ENCODE measurements at regions not wholly inside any gene's neighbourhood (a gene's known extent, or its start where the extent isn't known, plus 50 kb on each side); places are given as distances from the start of the nearest gene placed in this dataset.
"Not testable (repeated sequence)": the region's sequence is repeated elsewhere in the genome, so short reads cannot be mapped to it uniquely, and the experiment has no call there.

- DNase-seq = no peak
Measured at GRCh38 chr3:15851735-15852134, 54.0 kb upstream of the ANKRD28 start.

GRCh38 chr3:15858547-15859506, 61.0 kb upstream of the ANKRD28 start:
- DNase-seq = peak; percentile 54

- peak; percentile 75 to 77 for DNase-seq
Measured at GRCh38 chr3:15859507-15860013, 61.8 kb upstream of the ANKRD28 start.

GRCh38 chr3:15860014-15860934, 62.5 kb upstream of the ANKRD28 start:
- DNase-seq = peak; percentile 12 to 13

- no peak for DNase-seq
Measured at GRCh38 chr3:15861163-15861562, 63.4 kb upstream of the ANKRD28 start.

GRCh38 chr3:15872807-15873206, 75.0 kb upstream of the ANKRD28 start:
- DNase-seq = no peak

- DNase-seq = no peak
Measured at GRCh38 chr3:15873415-15873814, 75.6 kb upstream of the ANKRD28 start.

- DNase-seq = no peak
Measured at GRCh38 chr3:15875016-15875689, 77.4 kb upstream of the ANKRD28 start.

GRCh38 chr3:15876669-15877068, 78.9 kb upstream of the ANKRD28 start:
- DNase-seq = no peak

GRCh38 chr3:15877813-15878212, 80.0 kb upstream of the ANKRD28 start:
- no peak for DNase-seq

- not testable (repeated sequence) for DNase-seq
Measured at GRCh38 chr3:15879787-15880186, 82.0 kb upstream of the ANKRD28 start.

GRCh38 chr3:15882577-15882976, 84.8 kb upstream of the ANKRD28 start:
- DNase-seq = no peak

- DNase-seq = no peak
Measured at GRCh38 chr3:15884132-15884531, 86.4 kb upstream of the ANKRD28 start.

GRCh38 chr3:15886521-15886920, 88.7 kb upstream of the ANKRD28 start:
- no peak for DNase-seq

- DNase-seq = no peak
Measured at GRCh38 chr3:15887261-15887660, 89.5 kb upstream of the ANKRD28 start.

GRCh38 chr3:15889936-15890335, 92.2 kb upstream of the ANKRD28 start:
- DNase-seq = no peak

GRCh38 chr3:15892311-15893227, 94.8 kb upstream of the ANKRD28 start:
- no peak for DNase-seq

GRCh38 chr3:15894382-15894781, 96.6 kb upstream of the ANKRD28 start:
- DNase-seq = no peak

GRCh38 chr3:15896500-15896899, 98.7 kb upstream of the ANKRD28 start:
- DNase-seq = no peak

- no peak for DNase-seq
Measured at GRCh38 chr3:15899388-15899787, 101.6 kb upstream of the ANKRD28 start.

GRCh38 chr3:15903164-15903563, 105.4 kb upstream of the ANKRD28 start:
- no peak for DNase-seq

Measured in activated CD4-positive, alpha-beta T cell treated with anti-CD3 and anti-CD28 coated beads for 4 hours (primary cell).